M059J (cell line): ENCODE measurements at regions not wholly inside any gene's neighbourhood (a gene's known extent, or its start where the extent isn't known, plus 50 kb on each side); places are given as distances from the start of the nearest gene placed in this dataset.

ENCODE experiments used
- DNase-seq: peaks from one replicate; pipeline ENCODE4 v3.0.0-alpha.2; 2012; ENCODE audit warnings: low read depth

GRCh38 chr11:120032766-120033390 is 105.0 kb downstream of the TRIM29 start:
- no peak for DNase-seq

- DNase-seq, result no peak
These were observed 106.0 kb downstream of the TRIM29 start for GRCh38 chr11:120031612-120032600.

- DNase-seq, result no peak
These were observed 106.8 kb downstream of the TRIM29 start for GRCh38 chr11:120031156-120031555.

- DNase-seq, result no peak
These were observed 107.5 kb downstream of the TRIM29 start for GRCh38 chr11:120030411-120030810.

- DNase-seq, result no peak
These were observed 108.6 kb downstream of the TRIM29 start for GRCh38 chr11:120029321-120029720.

GRCh38 chr11:120028897-120029258 is 109.0 kb downstream of the TRIM29 start:
- no peak for DNase-seq

GRCh38 chr11:120028181-120028896 is 109.6 kb downstream of the TRIM29 start:
- DNase-seq, result no peak

GRCh38 chr11:120027546-120028180 is 110.2 kb downstream of the TRIM29 start:
- DNase-seq, result no peak

GRCh38 chr11:120025606-120026335 is 112.1 kb downstream of the TRIM29 start:
- DNase-seq, result no peak

GRCh38 chr11:120024586-120024985 is 113.3 kb downstream of the TRIM29 start:
- no peak for DNase-seq

GRCh38 chr11:120024046-120024445 is 113.9 kb downstream of the TRIM29 start:
- DNase-seq, result no peak

GRCh38 chr11:120023551-120023950 is 114.4 kb downstream of the TRIM29 start:
- no peak for DNase-seq

GRCh38 chr11:120023120-120023519 is 114.8 kb downstream of the TRIM29 start:
- DNase-seq, result no peak

- no peak for DNase-seq
These were observed 115.3 kb downstream of the TRIM29 start for GRCh38 chr11:120022617-120023016.

GRCh38 chr11:120021978-120022377 is 115.9 kb downstream of the TRIM29 start:
- DNase-seq, result no peak

GRCh38 chr11:120021391-120021953 is 116.4 kb downstream of the TRIM29 start:
- no peak for DNase-seq

- no peak for DNase-seq
These were observed 116.9 kb downstream of the TRIM29 start for GRCh38 chr11:120020981-120021380.

GRCh38 chr11:120020486-120020885 is 117.4 kb downstream of the TRIM29 start:
- no peak for DNase-seq

- no peak for DNase-seq
These were observed 118.7 kb downstream of the TRIM29 start for GRCh38 chr11:120019191-120019590.

GRCh38 chr11:120017582-120018150 is 120.2 kb downstream of the TRIM29 start:
- no peak for DNase-seq
